HEK293 (cell line): ENCODE measurements at regions not wholly inside any gene's neighbourhood (a gene's known extent, or its start where the extent isn't known, plus 50 kb on each side); places are given as distances from the start of the nearest gene placed in this dataset.
"Not testable (repeated sequence)": the region's sequence is repeated elsewhere in the genome, so short reads cannot be mapped to it uniquely, and the experiment has no call there.

ENCODE experiments used
- CTCF ChIA-PET: fragments of 350-600 bp; formaldehyde crosslinking; extraction: SDS; loops from one replicate; lab custom pipeline; 2021; ENCODE audit warnings: antibody characterized with exemption; lab: Yijun Ruan, JAX
- POLR2A ChIA-PET: fragments of 300-600 bp; formaldehyde crosslinking; extraction: SDS; loops from one replicate; lab custom pipeline; 2020; ENCODE audit warnings: antibody characterized with exemption, inconsistent platforms; lab: Yijun Ruan, JAX
- H3K27ac ChIP-seq: fragments of 200-500 bp; sonication (Bioruptor generic); 2 replicates; pipeline ENCODE4 v1.5.1; 2014; ENCODE audit warnings: low read depth, low read length, control low read depth, inconsistent platforms; ENCODE audit errors: extremely low read depth
- H3K36me3 ChIP-seq, 2 experiments: fragments of 200-500 bp in 1 of 2; sonication (Bioruptor generic) in 1 of 2; 1 replicate in 1 of 2; 2 replicates in 1 of 2; pipeline ENCODE4 v1.5.1; 2014 to 2017; ENCODE audit warnings: inconsistent platforms in 2 of 2, low read length in 2 of 2; ENCODE audit not compliant: control insufficient read depth in 2 of 2, insufficient read depth in 1 of 2
- H3K4me1 ChIP-seq: fragments of 200-500 bp; sonication (Bioruptor generic); 2 replicates; pipeline ENCODE4 v1.5.1; 2014; ENCODE audit warnings: mild to moderate bottlenecking, low read length, inconsistent platforms; ENCODE audit not compliant: control insufficient read depth, insufficient read depth
- H3K4me3 ChIP-seq: 2 replicates; pipeline ENCODE4 v1.5.1; 2011; ENCODE audit warnings: low read depth, mild to moderate bottlenecking, control low read depth, low read length, moderate library complexity
- H3K9me3 ChIP-seq: fragments of 200-500 bp; sonication (Bioruptor generic); 2 replicates; pipeline ENCODE4 v1.5.1; 2014; ENCODE audit warnings: low read depth, low read length, inconsistent platforms; ENCODE audit not compliant: control insufficient read depth, insufficient read depth
- GFI1B ChIP-seq: fragments of 450-650 bp; formaldehyde crosslinking; IDR thresholded peaks from 2 replicates; pipeline ENCODE4 v1.5.1; 2016; ENCODE audit warnings: missing biosample characterization, missing genetic modification characterization
- KLF9 ChIP-seq: fragments of 450-650 bp; formaldehyde crosslinking; IDR thresholded peaks from 2 replicates; pipeline ENCODE4 v1.5.1; 2016; ENCODE audit warnings: missing biosample characterization, missing genetic modification characterization, low read depth
- PRDM1 ChIP-seq: fragments of 450-650 bp; formaldehyde crosslinking; IDR thresholded peaks from 2 replicates; pipeline ENCODE4; 2016; ENCODE audit warnings: missing biosample characterization, missing genetic modification characterization
- SALL2 ChIP-seq: fragments of 450-650 bp; formaldehyde crosslinking; IDR thresholded peaks from 2 replicates; pipeline ENCODE4 v1.5.0; 2017; ENCODE audit warnings: missing biosample characterization, mild to moderate bottlenecking, missing genetic modification characterization, borderline replicate concordance
- TCF7L2 ChIP-seq: IDR thresholded peaks from 2 replicates; pipeline ENCODE4 v1.6.1; 2011; ENCODE audit warnings: low read depth, mild to moderate bottlenecking, inconsistent platforms, low read length, moderate library complexity, borderline replicate concordance
- ZNF121 ChIP-seq: fragments of 450-650 bp; formaldehyde crosslinking; IDR thresholded peaks from 2 replicates; pipeline ENCODE4 v1.5.1; 2016; ENCODE audit warnings: missing biosample characterization, missing genetic modification characterization
- ZNF157 ChIP-seq: fragments of 450-650 bp; formaldehyde crosslinking; IDR thresholded peaks from 2 replicates; pipeline ENCODE4 v1.5.1; 2016; ENCODE audit warnings: missing biosample characterization, missing genetic modification characterization
- ZNF19 ChIP-seq: fragments of 450-650 bp; formaldehyde crosslinking; IDR thresholded peaks from 2 replicates; pipeline ENCODE4; 2016; ENCODE audit warnings: missing biosample characterization, missing genetic modification characterization, low read depth
- ZNF214 ChIP-seq: fragments of 450-650 bp; formaldehyde crosslinking; IDR thresholded peaks from 2 replicates; pipeline ENCODE4 v1.5.1; 2017; ENCODE audit warnings: missing biosample characterization, mild to moderate bottlenecking, missing genetic modification characterization, borderline replicate concordance
- ZNF302 ChIP-seq: fragments of 450-650 bp; formaldehyde crosslinking; IDR thresholded peaks from 2 replicates; pipeline ENCODE4 v1.5.1; 2016; ENCODE audit warnings: missing biosample characterization, missing genetic modification characterization, low read depth
- ZNF341 ChIP-seq: fragments of 450-650 bp; formaldehyde crosslinking; IDR thresholded peaks from 2 replicates; pipeline ENCODE4; 2016; ENCODE audit warnings: low read depth, missing biosample characterization, missing genetic modification characterization
- ZNF426 ChIP-seq: fragments of 450-650 bp; formaldehyde crosslinking; IDR thresholded peaks from 2 replicates; pipeline ENCODE4 v1.5.1; 2017; ENCODE audit warnings: missing biosample characterization, missing genetic modification characterization, mild to moderate bottlenecking, inconsistent platforms, moderate library complexity
- ZNF501 ChIP-seq: fragments of 450-650 bp; formaldehyde crosslinking; IDR thresholded peaks from 2 replicates; pipeline ENCODE4 v1.5.1; 2016; ENCODE audit warnings: missing biosample characterization, missing genetic modification characterization
- ZNF555 ChIP-seq: fragments of 450-650 bp; formaldehyde crosslinking; conservative IDR thresholded peaks from 2 replicates; pipeline ENCODE4 v1.5.1; 2017; ENCODE audit warnings: missing biosample characterization, mild to moderate bottlenecking, missing genetic modification characterization, inconsistent platforms
- ZNF560 ChIP-seq: fragments of 450-650 bp; formaldehyde crosslinking; IDR thresholded peaks from 2 replicates; pipeline ENCODE4 v1.5.1; 2017; ENCODE audit warnings: missing biosample characterization, missing genetic modification characterization, borderline replicate concordance
- ZNF585B ChIP-seq: fragments of 450-650 bp; formaldehyde crosslinking; IDR thresholded peaks from 2 replicates; pipeline ENCODE4 v1.5.1; 2016; ENCODE audit warnings: missing biosample characterization, missing genetic modification characterization
- ZNF621 ChIP-seq: fragments of 450-650 bp; formaldehyde crosslinking; IDR thresholded peaks from 2 replicates; pipeline ENCODE4 v1.5.1; 2017; ENCODE audit warnings: missing biosample characterization, missing genetic modification characterization
- ZNF629 ChIP-seq: fragments of 450-650 bp; formaldehyde crosslinking; IDR thresholded peaks from 2 replicates; pipeline ENCODE4 v1.5.1; 2017; ENCODE audit warnings: missing biosample characterization, missing genetic modification characterization
- ZNF654 ChIP-seq: fragments of 450-650 bp; formaldehyde crosslinking; IDR thresholded peaks from 2 replicates; pipeline ENCODE4 v1.5.1; 2016; ENCODE audit warnings: low read depth, missing biosample characterization, missing genetic modification characterization
- ZNF677 ChIP-seq: fragments of 450-650 bp; IDR thresholded peaks from 2 replicates; pipeline ENCODE4 v1.5.0; 2018; ENCODE audit warnings: missing biosample characterization, mild to moderate bottlenecking, missing genetic modification characterization, moderate library complexity
- ZNF791 ChIP-seq: fragments of 450-650 bp; formaldehyde crosslinking; IDR thresholded peaks from 2 replicates; pipeline ENCODE4 v1.5.1; 2016; ENCODE audit warnings: missing biosample characterization, missing genetic modification characterization
- ZNF837 ChIP-seq: fragments of 450-650 bp; formaldehyde crosslinking; IDR thresholded peaks from 2 replicates; pipeline ENCODE4 v1.5.1; 2016; ENCODE audit warnings: missing biosample characterization, missing genetic modification characterization
- TF ChIP-seq, protein P1 (sequence below): fragments of 450-650 bp; formaldehyde crosslinking; IDR thresholded peaks from 2 replicates; pipeline ENCODE4 v1.5.1; 2016; ENCODE audit warnings: missing biosample characterization, missing genetic modification characterization
- TF ChIP-seq, protein P2 (sequence below): fragments of 450-650 bp; formaldehyde crosslinking; IDR thresholded peaks from 2 replicates; pipeline ENCODE4 v1.5.1; 2017; ENCODE audit warnings: missing biosample characterization, missing genetic modification characterization
- TF ChIP-seq, protein P3 (sequence below): fragments of 450-650 bp; formaldehyde crosslinking; IDR thresholded peaks from 2 replicates; pipeline ENCODE4 v1.5.1; 2017; ENCODE audit warnings: missing biosample characterization, missing genetic modification characterization
- TF ChIP-seq, protein P4 (sequence below): fragments of 450-650 bp; formaldehyde crosslinking; IDR thresholded peaks from 2 replicates; pipeline ENCODE4 v1.5.1; 2016; ENCODE audit warnings: missing biosample characterization, missing genetic modification characterization, borderline replicate concordance
- TF ChIP-seq, protein P5 (sequence below): fragments of 450-650 bp; formaldehyde crosslinking; IDR thresholded peaks from 2 replicates; pipeline ENCODE4 v1.5.1; 2016; ENCODE audit warnings: missing biosample characterization, missing genetic modification characterization

DNA sequence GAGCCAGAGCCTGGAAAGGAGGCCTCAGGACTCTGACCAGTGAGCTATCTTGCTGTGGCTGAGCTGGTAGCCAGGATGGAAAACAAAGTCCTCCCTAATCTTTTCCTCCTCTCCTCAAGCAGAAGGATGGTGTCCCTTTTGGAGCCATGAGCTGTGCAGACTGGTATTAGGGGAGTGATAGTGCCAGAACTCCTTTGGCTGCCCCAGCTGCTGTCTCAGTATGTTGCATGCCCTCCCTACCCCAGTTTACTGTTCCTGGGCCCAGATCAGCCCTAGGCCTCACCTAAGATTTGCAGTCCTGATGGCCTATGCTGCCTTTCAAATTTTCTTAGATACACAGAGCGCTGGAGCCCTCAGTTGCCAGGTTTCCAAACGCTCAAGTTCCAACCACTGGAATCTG is 150.3 kb upstream of the ALG10B start:
- Histone ChIP-seq H3K27ac (no peak overlapping the region), H3K4me3 (no peak overlapping the region), H3K36me3 (no peaks in the 10 kb centered on the region), H3K9me3 (no peaks in the 10 kb centered on the region), H3K4me1 (no peaks in the 10 kb centered on the region)
- POLR2A ChIA-PET, result no interaction called here
- CTCF ChIA-PET, result no interaction called here
- TF ChIP-seq ZNF791 (tag by site-specific recombination), result no peak
- no peak for TF ChIP-seq ZNF555 (tag by site-specific recombination)
- TF ChIP-seq, protein P1, sequence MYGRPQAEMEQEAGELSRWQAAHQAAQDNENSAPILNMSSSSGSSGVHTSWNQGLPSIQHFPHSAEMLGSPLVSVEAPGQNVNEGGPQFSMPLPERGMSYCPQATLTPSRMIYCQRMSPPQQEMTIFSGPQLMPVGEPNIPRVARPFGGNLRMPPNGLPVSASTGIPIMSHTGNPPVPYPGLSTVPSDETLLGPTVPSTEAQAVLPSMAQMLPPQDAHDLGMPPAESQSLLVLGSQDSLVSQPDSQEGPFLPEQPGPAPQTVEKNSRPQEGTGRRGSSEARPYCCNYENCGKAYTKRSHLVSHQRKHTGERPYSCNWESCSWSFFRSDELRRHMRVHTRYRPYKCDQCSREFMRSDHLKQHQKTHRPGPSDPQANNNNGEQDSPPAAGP (tag by site-specific recombination), result no peak
- no peak for TF ChIP-seq ZNF837 (tag by site-specific recombination)
- no peak for TF ChIP-seq ZNF341 (tag by site-specific recombination)
- no peak for TF ChIP-seq ZNF629
- no peak for TF ChIP-seq ZNF654
- TF ChIP-seq PRDM1 (tag by site-specific recombination), result no peak
- TF ChIP-seq ZNF19 (tag by site-specific recombination), result no peak
- TF ChIP-seq, protein P2, sequence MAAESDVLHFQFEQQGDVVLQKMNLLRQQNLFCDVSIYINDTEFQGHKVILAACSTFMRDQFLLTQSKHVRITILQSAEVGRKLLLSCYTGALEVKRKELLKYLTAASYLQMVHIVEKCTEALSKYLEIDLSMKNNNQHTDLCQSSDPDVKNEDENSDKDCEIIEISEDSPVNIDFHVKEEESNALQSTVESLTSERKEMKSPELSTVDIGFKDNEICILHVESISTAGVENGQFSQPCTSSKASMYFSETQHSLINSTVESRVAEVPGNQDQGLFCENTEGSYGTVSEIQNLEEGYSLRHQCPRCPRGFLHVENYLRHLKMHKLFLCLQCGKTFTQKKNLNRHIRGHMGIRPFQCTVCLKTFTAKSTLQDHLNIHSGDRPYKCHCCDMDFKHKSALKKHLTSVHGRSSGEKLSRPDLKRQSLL, result no peak
- TF ChIP-seq ZNF214 (tag by site-specific recombination), result no peak
- TF ChIP-seq ZNF157 (tag by site-specific recombination), result no peak
- TF ChIP-seq ZNF677, result no peak
- no peak for TF ChIP-seq KLF9 (tag by site-specific recombination)
- TF ChIP-seq, protein P3, sequence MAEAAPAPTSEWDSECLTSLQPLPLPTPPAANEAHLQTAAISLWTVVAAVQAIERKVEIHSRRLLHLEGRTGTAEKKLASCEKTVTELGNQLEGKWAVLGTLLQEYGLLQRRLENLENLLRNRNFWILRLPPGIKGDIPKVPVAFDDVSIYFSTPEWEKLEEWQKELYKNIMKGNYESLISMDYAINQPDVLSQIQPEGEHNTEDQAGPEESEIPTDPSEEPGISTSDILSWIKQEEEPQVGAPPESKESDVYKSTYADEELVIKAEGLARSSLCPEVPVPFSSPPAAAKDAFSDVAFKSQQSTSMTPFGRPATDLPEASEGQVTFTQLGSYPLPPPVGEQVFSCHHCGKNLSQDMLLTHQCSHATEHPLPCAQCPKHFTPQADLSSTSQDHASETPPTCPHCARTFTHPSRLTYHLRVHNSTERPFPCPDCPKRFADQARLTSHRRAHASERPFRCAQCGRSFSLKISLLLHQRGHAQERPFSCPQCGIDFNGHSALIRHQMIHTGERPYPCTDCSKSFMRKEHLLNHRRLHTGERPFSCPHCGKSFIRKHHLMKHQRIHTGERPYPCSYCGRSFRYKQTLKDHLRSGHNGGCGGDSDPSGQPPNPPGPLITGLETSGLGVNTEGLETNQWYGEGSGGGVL (tag by site-specific recombination), result no peak
- TF ChIP-seq GFI1B, result no peak
- TF ChIP-seq TCF7L2, result no peak
- TF ChIP-seq, protein P4, sequence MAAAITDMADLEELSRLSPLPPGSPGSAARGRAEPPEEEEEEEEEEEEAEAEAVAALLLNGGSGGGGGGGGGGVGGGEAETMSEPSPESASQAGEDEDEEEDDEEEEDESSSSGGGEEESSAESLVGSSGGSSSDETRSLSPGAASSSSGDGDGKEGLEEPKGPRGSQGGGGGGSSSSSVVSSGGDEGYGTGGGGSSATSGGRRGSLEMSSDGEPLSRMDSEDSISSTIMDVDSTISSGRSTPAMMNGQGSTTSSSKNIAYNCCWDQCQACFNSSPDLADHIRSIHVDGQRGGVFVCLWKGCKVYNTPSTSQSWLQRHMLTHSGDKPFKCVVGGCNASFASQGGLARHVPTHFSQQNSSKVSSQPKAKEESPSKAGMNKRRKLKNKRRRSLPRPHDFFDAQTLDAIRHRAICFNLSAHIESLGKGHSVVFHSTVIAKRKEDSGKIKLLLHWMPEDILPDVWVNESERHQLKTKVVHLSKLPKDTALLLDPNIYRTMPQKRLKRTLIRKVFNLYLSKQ, result no peak
- TF ChIP-seq, all 188 proteins: peak for 0

DNA sequence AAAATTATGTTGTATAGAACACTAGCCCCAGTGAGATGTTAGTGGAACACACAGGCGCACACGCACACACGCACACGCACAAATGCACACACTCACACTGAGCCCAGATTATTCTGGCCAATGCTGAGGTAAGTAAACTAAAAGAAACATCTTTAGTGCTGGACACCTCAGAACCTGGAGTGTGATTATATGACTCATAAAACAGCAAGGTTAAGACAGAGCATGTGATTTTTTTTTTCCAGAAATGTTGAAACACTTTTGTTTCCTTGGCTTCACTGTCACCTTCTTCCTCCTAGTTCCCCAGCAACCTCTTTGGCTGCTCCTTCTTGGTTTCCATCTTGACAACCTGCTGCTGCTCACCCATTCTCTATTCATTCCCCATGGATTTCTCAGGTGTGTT is 141.0 kb upstream of the ALG10B start:
- Histone ChIP-seq H3K27ac (no peak overlapping the region), H3K36me3 (no peaks in the 10 kb centered on the region), H3K9me3 (no peaks in the 10 kb centered on the region), H3K4me3 (no peak overlapping the region), H3K4me1 (no peaks in the 10 kb centered on the region)
- POLR2A ChIA-PET, result no interaction called here
- CTCF ChIA-PET, result no interaction called here
- TF ChIP-seq ZNF501 (tag by site-specific recombination) (no peak), ZNF560 (tag by site-specific recombination) (no peak), ZNF426 (no peak), ZNF302 (no peak), ZNF621 (tag by site-specific recombination) (no peak), SALL2 (tag by site-specific recombination) (no peak), ZNF585B (tag by site-specific recombination) (no peak), ZNF791 (tag by site-specific recombination) (no peak), ZNF121 (tag by site-specific recombination) (no peak)
- TF ChIP-seq, protein P5, sequence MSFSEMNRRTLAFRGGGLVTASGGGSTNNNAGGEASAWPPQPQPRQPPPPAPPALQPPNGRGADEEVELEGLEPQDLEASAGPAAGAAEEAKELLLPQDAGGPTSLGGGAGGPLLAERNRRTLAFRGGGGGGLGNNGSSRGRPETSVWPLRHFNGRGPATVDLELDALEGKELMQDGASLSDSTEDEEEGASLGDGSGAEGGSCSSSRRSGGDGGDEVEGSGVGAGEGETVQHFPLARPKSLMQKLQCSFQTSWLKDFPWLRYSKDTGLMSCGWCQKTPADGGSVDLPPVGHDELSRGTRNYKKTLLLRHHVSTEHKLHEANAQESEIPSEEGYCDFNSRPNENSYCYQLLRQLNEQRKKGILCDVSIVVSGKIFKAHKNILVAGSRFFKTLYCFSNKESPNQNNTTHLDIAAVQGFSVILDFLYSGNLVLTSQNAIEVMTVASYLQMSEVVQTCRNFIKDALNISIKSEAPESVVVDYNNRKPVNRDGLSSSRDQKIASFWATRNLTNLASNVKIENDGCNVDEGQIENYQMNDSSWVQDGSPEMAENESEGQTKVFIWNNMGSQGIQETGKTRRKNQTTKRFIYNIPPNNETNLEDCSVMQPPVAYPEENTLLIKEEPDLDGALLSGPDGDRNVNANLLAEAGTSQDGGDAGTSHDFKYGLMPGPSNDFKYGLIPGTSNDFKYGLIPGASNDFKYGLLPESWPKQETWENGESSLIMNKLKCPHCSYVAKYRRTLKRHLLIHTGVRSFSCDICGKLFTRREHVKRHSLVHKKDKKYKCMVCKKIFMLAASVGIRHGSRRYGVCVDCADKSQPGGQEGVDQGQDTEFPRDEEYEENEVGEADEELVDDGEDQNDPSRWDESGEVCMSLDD, result no peak

DNA sequence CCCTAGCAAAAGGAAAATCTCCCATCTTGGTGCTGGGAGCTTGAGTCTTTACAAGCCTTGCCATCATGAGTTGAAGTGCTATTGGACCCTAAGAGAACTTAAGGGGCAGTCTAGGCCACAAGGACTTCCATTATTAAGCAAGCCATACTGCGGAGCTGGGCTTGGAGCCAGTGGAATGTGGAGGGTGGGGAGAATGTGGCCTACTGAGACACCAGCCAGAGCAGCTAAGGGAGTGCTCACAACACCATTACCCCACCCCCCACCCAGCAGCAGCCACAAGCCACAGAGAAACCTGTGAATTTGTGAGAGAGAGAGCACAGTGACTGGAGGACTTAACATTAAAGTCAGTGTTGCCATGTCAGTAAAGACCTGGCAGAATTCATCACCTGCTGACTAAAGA is 133.0 kb upstream of the ALG10B start:
- CTCF ChIA-PET, H3K4me1 ChIP-seq, H3K27ac ChIP-seq, POLR2A ChIA-PET, H3K36me3 ChIP-seq, H3K9me3 ChIP-seq, H3K4me3 ChIP-seq: not testable (repeated sequence)
